HG03469 (cell line): ENCODE measurements at regions not wholly inside any gene's neighbourhood (a gene's known extent, or its start where the extent isn't known, plus 50 kb on each side); places are given as distances from the start of the nearest gene placed in this dataset.

Source experiments
- ATAC-seq: cut with Tn5 transposase; IDR thresholded peaks from one replicate; pipeline ENCODE4 v1.9.1; 2021; ENCODE audit warnings: mild to moderate bottlenecking, moderate library complexity, moderate number of reproducible peaks; ENCODE audit not compliant: unreplicated experiment

DNA sequence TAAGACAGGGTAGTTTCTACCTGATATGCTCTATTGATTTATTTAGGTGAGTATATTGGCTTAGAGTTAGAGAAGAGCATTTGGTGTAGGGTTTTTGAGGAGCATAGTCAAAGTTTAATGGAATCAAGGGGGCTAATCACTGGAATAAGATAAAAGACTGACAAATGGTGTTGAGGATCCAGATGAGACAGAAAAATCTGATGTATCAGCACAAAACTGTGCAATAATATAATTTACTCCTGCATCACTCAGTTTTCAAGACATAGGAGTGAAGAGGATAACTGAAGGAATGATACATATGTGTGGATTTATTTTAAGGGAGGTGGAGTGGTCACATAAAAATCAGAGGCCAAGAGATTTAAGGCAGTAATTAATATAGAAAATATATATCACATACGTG, 339.2 kb downstream of the NYAP2 start:
- no peak for ATAC-seq

DNA sequence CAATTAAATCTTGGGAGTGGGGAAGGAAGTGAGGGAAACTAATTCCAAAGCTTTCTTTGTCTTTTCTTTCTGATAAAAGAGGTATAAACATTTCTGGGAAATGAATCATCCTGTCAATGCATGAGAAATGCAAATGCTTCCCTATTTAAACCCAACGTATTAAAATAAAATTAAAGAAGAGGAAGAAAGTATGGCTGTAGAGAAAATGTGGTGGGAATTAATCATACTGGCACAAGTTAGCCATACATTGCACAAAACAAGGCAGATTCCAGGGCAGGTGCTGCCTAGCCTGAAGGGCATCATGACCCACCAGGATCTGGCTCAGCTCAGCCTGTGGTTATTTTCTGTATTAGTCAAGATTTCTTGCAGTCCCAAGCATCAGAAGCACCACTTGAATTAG, 338.0 kb downstream of the NYAP2 start:
- no peak for ATAC-seq

- ATAC-seq = no peak
These were observed 336.3 kb downstream of the NYAP2 start for GRCh38 chr2:225735844-225736243.

DNA sequence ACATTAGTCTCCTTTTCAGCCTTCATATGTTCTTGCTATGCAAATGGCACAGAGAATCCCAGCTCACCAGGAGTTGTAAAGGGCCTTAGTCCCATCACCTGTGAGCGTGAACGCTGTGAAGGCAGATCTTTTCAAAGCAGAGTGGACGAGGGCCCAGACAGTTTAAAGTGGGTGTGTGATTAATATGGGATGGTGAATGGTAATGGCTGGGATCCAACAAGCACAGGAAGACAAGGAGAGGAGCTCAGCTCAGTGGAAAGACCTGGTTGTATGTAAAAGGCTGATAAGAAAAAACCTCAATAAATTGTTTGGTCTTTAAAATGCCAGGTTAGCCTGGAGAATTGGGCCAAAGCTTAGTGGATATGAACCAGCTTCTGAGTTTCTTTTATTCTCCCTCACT, 326.2 kb downstream of the NYAP2 start:
- no peak for ATAC-seq
